ENCODE measurements at regions not wholly inside any gene's neighbourhood (a gene's known extent, or its start where the extent isn't known, plus 50 kb on each side); places are given as distances from the start of the nearest gene placed in this dataset.
"Not testable (repeated sequence)": the region's sequence is repeated elsewhere in the genome, so short reads cannot be mapped to it uniquely, and the experiment has no call there.

GRCh38 chrX:42157923-42158322 is 234.6 kb upstream of the CASK start:
- TF ChIP-seq CTCF (IDR thresholded peaks at IDR 0.05; ENCODE audit: insufficient read depth, low read length); POLR2AphosphoS5 (IDR thresholded peaks at IDR 0.05; ENCODE audit: low read depth); REST (IDR thresholded peaks at IDR 0.05; ENCODE audit: insufficient replicate concordance, low read depth); GABPA (IDR thresholded peaks at IDR 0.05; ENCODE audit: low read depth): not testable (repeated sequence)

All from HL-60 (cell line).